GM13977 (cell line): ENCODE measurements at regions not wholly inside any gene's neighbourhood (a gene's known extent, or its start where the extent isn't known, plus 50 kb on each side); places are given as distances from the start of the nearest gene placed in this dataset.

Experiments
- DNase-seq: peaks from one replicate; pipeline ENCODE4 v3.0.0; 2012; ENCODE audit warnings: low spot score
- in situ Hi-C: fragments of 300-500 bp; cut with MboI; formaldehyde crosslinking; loops from one replicate; pipeline ENCODE4 v1.12.0; 2022; ENCODE audit warnings: low sequenced_read_pairs, low pct_unique_long_range_greater_than_20kb, mixed read lengths, inconsistent platforms; ENCODE audit not compliant: unreplicated experiment
- TF ChIP-seq, protein P1 (sequence below): IDR thresholded peaks from 2 replicates; pipeline ENCODE4 v1.5.1; 2012; ENCODE audit warnings: mild to moderate bottlenecking, control low read depth; ENCODE audit not compliant: insufficient read depth; ENCODE audit errors: extremely low read depth, missing control alignments

DNA sequence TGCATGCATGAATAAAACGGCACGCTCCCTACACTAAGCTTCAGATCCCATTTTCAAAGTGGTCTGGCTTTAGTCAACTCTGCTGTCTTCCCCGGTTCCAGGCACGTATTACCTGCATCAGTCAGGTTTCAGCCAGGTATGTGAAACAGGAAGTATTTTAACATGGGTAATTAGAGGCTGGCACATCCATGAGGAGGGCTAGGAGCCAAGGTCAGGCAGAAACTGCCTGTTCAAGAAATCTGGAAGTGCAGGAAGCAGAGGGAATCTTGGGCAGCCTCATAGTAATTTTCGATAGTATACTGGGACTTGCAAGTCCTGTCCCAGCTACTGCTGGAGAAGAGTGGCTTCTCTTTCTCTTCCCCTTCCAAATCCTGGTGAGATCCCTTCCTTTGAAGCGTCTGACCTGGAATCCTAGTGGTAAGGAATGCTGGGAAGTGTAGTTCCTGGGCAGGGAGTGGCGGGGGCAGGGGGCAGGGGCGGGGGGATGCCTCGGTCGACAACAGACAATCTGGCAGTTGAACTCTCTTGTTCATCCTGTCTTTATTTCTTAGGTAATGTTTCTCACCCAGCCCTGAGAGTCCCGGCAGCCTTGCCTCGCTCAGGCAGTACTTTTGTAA lies 403.1 kb downstream of the TLE4 start:
- in situ Hi-C loops: no loop called here
- TF ChIP-seq, protein P1, sequence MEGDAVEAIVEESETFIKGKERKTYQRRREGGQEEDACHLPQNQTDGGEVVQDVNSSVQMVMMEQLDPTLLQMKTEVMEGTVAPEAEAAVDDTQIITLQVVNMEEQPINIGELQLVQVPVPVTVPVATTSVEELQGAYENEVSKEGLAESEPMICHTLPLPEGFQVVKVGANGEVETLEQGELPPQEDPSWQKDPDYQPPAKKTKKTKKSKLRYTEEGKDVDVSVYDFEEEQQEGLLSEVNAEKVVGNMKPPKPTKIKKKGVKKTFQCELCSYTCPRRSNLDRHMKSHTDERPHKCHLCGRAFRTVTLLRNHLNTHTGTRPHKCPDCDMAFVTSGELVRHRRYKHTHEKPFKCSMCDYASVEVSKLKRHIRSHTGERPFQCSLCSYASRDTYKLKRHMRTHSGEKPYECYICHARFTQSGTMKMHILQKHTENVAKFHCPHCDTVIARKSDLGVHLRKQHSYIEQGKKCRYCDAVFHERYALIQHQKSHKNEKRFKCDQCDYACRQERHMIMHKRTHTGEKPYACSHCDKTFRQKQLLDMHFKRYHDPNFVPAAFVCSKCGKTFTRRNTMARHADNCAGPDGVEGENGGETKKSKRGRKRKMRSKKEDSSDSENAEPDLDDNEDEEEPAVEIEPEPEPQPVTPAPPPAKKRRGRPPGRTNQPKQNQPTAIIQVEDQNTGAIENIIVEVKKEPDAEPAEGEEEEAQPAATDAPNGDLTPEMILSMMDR: no peak
- no peak for DNase-seq

GRCh38 chr9:79973627-79974026 lies 401.9 kb downstream of the TLE4 start:
- in situ Hi-C loops: no loop called here
- no peak for DNase-seq
- TF ChIP-seq, protein P1: no peak

GRCh38 chr9:79970146-79970425 lies 398.3 kb downstream of the TLE4 start:
- TF ChIP-seq, protein P1: no peak
- DNase-seq: no peak
- in situ Hi-C loops: no loop called here

DNA sequence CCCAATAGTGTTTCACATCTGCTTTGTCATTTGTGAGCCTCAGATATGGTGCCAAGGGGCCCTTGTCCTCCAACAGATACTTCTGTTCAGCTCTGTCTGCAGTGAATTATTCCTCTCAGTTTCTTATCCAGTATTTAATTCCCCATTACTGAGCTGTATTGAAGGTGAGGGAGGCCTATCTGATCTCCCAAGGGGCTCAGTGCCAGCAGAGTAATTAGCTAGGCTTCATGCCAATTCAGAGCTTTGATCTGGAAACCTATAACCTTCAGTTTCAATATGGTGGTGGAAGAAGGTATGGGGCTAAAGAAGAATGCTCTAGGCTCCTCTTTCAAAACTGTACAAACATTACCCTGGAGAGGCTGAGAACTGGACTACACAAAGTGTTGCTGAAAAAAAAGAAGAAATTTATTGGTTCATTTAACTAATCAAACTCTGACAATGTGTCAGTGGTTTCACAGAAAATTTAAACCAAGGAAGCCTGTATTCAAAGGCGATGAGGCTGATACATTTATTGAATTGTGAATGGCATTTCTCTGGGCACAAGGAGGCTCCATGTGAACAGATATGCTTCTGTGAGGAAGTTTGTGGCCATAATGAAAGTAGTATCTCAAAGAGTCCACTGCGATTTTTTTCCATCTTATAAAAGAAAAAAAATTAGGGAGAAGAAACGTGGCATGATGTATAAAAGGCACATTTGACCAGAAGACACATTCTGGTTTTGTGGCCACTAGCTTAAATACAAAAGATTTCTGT lies 397.8 kb downstream of the TLE4 start:
- in situ Hi-C loops: no loop called here
- TF ChIP-seq, protein P1: no peak
- DNase-seq: no peak

- DNase-seq: no peak
- in situ Hi-C loops: no loop called here
- TF ChIP-seq, protein P1: no peak
Measured at GRCh38 chr9:79968533-79968932, 396.8 kb downstream of the TLE4 start.

GRCh38 chr9:79962836-79963235 lies 391.1 kb downstream of the TLE4 start:
- TF ChIP-seq, protein P1: no peak
- no peak for DNase-seq
- in situ Hi-C loops: no loop called here
